ENCODE measurements at regions not wholly inside any gene's neighbourhood (a gene's known extent, or its start where the extent isn't known, plus 50 kb on each side); places are given as distances from the start of the nearest gene placed in this dataset.

- Histone ChIP-seq H3K9me3 (ENCODE audit: insufficient read depth, low read length) (no peaks in the 10 kb centered on the region), H3F3A (ENCODE audit: insufficient read depth) (no peaks in the 10 kb centered on the region), H3K79me2 (ENCODE audit: insufficient read depth, low read length) (no peaks in the 10 kb centered on the region), H3K9me2 (replicated peaks; ENCODE audit: insufficient read depth, low read length) (no peaks in the 10 kb centered on the region), H3K27me3 (ENCODE audit: low read length) (no peaks in the 10 kb centered on the region), H2AFZ (ENCODE audit: low read depth, low read length, severe bottlenecking) (no peak overlapping the region), H3K4me3 (ENCODE audit: insufficient read depth, low read length, poor library complexity, severe bottlenecking) (no peak overlapping the region), H4K20me1 (ENCODE audit: low read depth, low read length) (no peaks in the 10 kb centered on the region), H3K27ac (ENCODE audit: low read depth, low read length) (no peak overlapping the region), H3K4me2 (ENCODE audit: low read depth, low read length, poor library complexity, severe bottlenecking) (no peak overlapping the region), H3K36me3 (ENCODE audit: low read length) (no peaks in the 10 kb centered on the region), H3K9ac (ENCODE audit: low read length) (no peak overlapping the region)
- TF ChIP-seq, protein P1, sequence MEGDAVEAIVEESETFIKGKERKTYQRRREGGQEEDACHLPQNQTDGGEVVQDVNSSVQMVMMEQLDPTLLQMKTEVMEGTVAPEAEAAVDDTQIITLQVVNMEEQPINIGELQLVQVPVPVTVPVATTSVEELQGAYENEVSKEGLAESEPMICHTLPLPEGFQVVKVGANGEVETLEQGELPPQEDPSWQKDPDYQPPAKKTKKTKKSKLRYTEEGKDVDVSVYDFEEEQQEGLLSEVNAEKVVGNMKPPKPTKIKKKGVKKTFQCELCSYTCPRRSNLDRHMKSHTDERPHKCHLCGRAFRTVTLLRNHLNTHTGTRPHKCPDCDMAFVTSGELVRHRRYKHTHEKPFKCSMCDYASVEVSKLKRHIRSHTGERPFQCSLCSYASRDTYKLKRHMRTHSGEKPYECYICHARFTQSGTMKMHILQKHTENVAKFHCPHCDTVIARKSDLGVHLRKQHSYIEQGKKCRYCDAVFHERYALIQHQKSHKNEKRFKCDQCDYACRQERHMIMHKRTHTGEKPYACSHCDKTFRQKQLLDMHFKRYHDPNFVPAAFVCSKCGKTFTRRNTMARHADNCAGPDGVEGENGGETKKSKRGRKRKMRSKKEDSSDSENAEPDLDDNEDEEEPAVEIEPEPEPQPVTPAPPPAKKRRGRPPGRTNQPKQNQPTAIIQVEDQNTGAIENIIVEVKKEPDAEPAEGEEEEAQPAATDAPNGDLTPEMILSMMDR (IDR thresholded peaks at IDR 0.05; ENCODE audit: insufficient read depth, low read length, poor library complexity, severe bottlenecking) = no peak
- no peak for TF ChIP-seq EZH2phosphoT487 (conservative IDR thresholded peaks at IDR 0.05; ENCODE audit: low read length)
Measured at GRCh38 chr10:52994370-52994769, 221.8 kb upstream of the MBL2 start.

DNA sequence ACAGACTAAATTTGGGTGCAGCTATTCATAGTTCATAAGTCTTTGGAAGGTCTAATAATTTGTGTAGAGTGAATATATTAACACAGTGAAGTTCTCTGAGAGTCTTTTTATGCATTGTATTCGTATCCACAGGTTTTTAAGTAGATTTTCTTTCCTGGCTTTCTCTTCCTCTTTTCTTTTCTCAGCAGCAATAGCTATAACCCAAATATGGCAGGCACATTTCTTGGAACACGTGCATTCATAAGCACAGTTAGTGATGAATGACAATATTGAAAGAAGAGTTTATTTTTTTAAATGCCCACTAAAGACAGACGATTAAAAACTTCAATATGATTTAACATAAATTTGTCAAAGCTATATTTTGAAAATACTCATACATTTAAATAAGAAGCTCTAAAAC, 220.5 kb upstream of the MBL2 start:
- no peak overlapping the region for H2AFZ ChIP-seq (ENCODE audit: low read depth, low read length, severe bottlenecking)
- H3K36me3 ChIP-seq (ENCODE audit: low read length) = no peaks in the 10 kb centered on the region
- no peaks in the 10 kb centered on the region for H4K20me1 ChIP-seq (ENCODE audit: low read depth, low read length)
- H3K4me2 ChIP-seq (ENCODE audit: low read depth, low read length, poor library complexity, severe bottlenecking) = no peak overlapping the region
- H3K27ac ChIP-seq (ENCODE audit: low read depth, low read length) = no peak overlapping the region
- H3K79me2 ChIP-seq (ENCODE audit: insufficient read depth, low read length) = no peaks in the 10 kb centered on the region
- no peaks in the 10 kb centered on the region for H3F3A ChIP-seq (ENCODE audit: insufficient read depth)
- H3K9me3 ChIP-seq (ENCODE audit: insufficient read depth, low read length) = no peaks in the 10 kb centered on the region
- TF ChIP-seq EZH2phosphoT487 (conservative IDR thresholded peaks at IDR 0.05; ENCODE audit: low read length) = no peak
- TF ChIP-seq, protein P1 (IDR thresholded peaks at IDR 0.05; ENCODE audit: insufficient read depth, low read length, poor library complexity, severe bottlenecking) = no peak
- H3K4me3 ChIP-seq (ENCODE audit: insufficient read depth, low read length, poor library complexity, severe bottlenecking) = no peak overlapping the region
- H3K9ac ChIP-seq (ENCODE audit: low read length) = no peak overlapping the region
- no peaks in the 10 kb centered on the region for H3K9me2 ChIP-seq (replicated peaks; ENCODE audit: insufficient read depth, low read length)
- H3K27me3 ChIP-seq (ENCODE audit: low read length) = no peaks in the 10 kb centered on the region

DNA sequence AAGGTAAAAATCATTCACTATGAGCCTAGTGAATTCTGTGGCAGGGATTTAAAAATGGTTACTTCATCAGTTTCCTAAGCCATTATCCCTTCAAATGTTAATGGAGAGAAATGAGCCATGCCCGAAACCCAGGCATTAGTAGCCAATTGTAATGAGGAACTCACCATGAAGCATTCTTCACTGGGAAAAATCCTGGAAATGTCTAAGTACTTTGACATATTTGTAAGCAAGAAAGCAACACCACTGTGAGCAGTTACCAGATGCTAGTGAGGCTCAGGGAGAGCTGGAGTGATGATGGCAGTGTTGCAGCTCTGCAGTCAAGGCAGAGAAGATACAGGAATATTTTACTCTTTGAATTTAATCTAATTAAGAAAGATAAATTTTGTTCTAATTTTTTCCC, 220.0 kb upstream of the MBL2 start:
- H3K36me3 ChIP-seq (ENCODE audit: low read length) = no peaks in the 10 kb centered on the region
- no peaks in the 10 kb centered on the region for H3K79me2 ChIP-seq (ENCODE audit: insufficient read depth, low read length)
- no peak overlapping the region for H3K9ac ChIP-seq (ENCODE audit: low read length)
- TF ChIP-seq, protein P1 (IDR thresholded peaks at IDR 0.05; ENCODE audit: insufficient read depth, low read length, poor library complexity, severe bottlenecking) = no peak
- no peak for TF ChIP-seq EZH2phosphoT487 (conservative IDR thresholded peaks at IDR 0.05; ENCODE audit: low read length)
- H3K27me3 ChIP-seq (ENCODE audit: low read length) = no peaks in the 10 kb centered on the region
- no peaks in the 10 kb centered on the region for H4K20me1 ChIP-seq (ENCODE audit: low read depth, low read length)
- H3K4me2 ChIP-seq (ENCODE audit: low read depth, low read length, poor library complexity, severe bottlenecking) = no peak overlapping the region
- H3K27ac ChIP-seq (ENCODE audit: low read depth, low read length) = no peak overlapping the region
- H3F3A ChIP-seq (ENCODE audit: insufficient read depth) = no peaks in the 10 kb centered on the region
- no peaks in the 10 kb centered on the region for H3K9me2 ChIP-seq (replicated peaks; ENCODE audit: insufficient read depth, low read length)
- no peaks in the 10 kb centered on the region for H3K9me3 ChIP-seq (ENCODE audit: insufficient read depth, low read length)
- no peak overlapping the region for H2AFZ ChIP-seq (ENCODE audit: low read depth, low read length, severe bottlenecking)
- H3K4me3 ChIP-seq (ENCODE audit: insufficient read depth, low read length, poor library complexity, severe bottlenecking) = no peak overlapping the region

Measured in SU-DHL-6 (cell line).